ENCODE measurements at regions not wholly inside any gene's neighbourhood (a gene's known extent, or its start where the extent isn't known, plus 50 kb on each side); places are given as distances from the start of the nearest gene placed in this dataset.
"Not testable (repeated sequence)": the region's sequence is repeated elsewhere in the genome, so short reads cannot be mapped to it uniquely, and the experiment has no call there.

GRCh38 chr11:21625982-21626381, 566.9 kb upstream of the ANO5 start:
- no peak for DNase-seq

DNA sequence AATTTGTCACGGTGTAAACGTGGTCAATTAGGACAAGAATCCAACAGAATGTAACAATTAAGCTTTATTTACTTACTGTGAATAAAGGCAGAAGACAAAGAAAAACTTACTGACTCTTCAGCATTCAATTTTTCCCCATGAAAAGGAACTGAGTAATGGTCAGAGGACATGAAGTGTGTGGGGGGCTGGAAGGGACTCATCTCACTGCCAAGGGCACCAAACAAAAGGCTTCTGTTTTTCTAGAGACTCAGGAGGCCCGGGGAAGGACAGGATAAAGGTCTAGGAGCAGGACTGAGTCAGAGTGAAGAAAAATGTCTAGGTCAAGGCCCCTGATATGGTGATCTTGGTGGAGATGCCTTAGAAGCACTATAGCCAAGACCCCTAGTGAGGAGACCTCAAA, 564.2 kb upstream of the ANO5 start:
- DNase-seq: no peak

- DNase-seq: no peak
These were observed 561.9 kb upstream of the ANO5 start for GRCh38 chr11:21630934-21631478.

- no peak for DNase-seq
These were observed 560.9 kb upstream of the ANO5 start for GRCh38 chr11:21631991-21632390.

GRCh38 chr11:21634491-21634890, 558.4 kb upstream of the ANO5 start:
- DNase-seq: no peak

- no peak for DNase-seq
These were observed 557.9 kb upstream of the ANO5 start for GRCh38 chr11:21634956-21635355.

- no peak for DNase-seq
These were observed 557.3 kb upstream of the ANO5 start for GRCh38 chr11:21635394-21636145.

GRCh38 chr11:21636561-21636960, 556.3 kb upstream of the ANO5 start:
- DNase-seq: no peak

- DNase-seq: no peak
These were observed 552.4 kb upstream of the ANO5 start for GRCh38 chr11:21640491-21640890.

DNA sequence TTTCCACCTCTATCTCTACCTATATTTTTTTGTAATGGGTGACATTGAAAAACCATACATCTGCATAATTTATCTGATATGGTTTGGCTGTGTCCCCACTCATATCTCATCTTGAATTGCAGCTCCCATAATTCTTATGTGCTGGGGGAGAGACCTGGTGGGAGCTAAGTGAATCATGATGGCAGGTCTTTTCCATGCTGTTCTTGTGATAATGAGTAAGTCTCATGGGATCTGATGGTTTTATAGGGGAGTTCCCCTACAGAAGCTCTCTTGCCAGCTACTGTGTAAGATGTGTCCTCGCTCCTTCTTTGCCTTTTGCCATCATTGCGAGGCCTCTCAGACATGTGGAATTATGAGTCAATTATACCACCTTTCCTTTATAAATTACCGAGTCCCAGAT, 551.0 kb upstream of the ANO5 start:
- DNase-seq: no peak

GRCh38 chr11:21646351-21646750, 546.5 kb upstream of the ANO5 start:
- DNase-seq: no peak

- no peak for DNase-seq
These were observed 541.9 kb upstream of the ANO5 start for GRCh38 chr11:21650961-21651360.

DNA sequence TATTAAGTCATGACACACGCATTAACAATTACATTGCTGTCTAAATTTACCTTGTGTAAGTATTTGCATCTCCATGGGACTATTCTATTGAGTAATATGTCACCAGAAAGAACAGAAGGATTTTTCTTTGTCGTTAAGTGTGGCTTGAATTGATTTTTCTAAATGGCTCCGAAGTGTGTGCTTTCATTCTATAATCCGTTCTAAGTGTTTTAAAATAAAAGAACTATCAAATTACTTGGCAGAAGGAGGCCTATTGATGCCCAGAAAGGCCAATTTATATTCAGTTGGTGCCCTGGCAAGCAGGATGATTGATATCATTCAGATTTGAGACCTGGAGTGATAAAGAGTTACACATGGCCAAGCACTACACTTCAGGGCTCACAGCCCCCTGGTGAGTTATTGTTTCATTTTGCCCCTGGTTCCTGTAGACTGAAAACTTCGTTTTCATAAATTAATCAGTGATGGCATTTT, 538.9 kb upstream of the ANO5 start:
- DNase-seq: peak; percentile 97

- DNase-seq: no peak
These were observed 536.8 kb upstream of the ANO5 start for GRCh38 chr11:21656065-21656464.

DNA sequence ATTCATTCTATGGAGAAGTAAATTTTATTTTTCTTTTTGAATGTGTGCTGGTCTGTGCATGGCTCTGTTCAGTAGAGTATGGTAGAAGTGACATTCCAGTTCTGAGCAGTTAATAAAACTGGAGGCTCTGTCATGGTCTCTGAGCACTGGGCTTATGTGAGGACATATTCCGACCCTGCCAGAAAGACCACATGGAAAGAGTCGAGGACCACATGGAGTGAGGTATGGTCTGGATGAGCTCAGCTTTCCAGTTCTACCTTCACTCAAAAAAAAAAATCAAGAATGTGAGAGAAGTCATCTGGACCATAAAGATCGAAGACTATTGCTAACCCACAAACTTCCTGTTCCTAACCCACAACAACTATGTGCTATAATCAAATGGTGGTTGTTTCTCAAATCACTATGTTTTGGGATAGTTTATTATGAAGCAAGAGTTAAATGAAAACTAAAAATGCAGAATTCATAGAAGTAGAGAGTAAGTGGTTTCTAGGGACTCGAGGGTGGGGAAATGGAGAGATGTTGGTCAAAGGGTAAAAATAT, 534.2 kb upstream of the ANO5 start:
- no peak for DNase-seq

DNA sequence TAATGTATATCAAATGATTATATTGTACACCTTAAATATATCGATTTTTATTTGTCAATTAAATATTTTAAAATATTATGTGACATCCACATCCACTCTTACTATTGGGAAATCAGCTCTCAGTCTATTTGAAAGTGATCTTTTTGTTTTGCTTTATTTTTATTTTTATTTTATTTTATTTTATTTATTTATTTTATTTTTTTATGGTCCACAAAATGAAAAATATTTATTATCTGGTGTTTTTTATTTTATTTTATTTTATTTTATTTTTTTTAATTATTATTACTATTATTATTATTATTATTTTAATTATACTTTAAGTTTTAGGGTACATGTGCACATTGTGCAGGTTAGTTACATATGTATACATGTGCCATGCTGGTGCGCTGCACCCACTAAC, 533.5 kb upstream of the ANO5 start:
- DNase-seq: not testable (repeated sequence)

GRCh38 chr11:21659961-21660360, 532.9 kb upstream of the ANO5 start:
- no peak for DNase-seq

GRCh38 chr11:21675049-21675616, 517.8 kb upstream of the ANO5 start:
- DNase-seq: no peak

- DNase-seq: no peak
These were observed 505.2 kb upstream of the ANO5 start for GRCh38 chr11:21687643-21688042.

- DNase-seq: no peak
These were observed 488.3 kb upstream of the ANO5 start for GRCh38 chr11:21704539-21704938.

DNA sequence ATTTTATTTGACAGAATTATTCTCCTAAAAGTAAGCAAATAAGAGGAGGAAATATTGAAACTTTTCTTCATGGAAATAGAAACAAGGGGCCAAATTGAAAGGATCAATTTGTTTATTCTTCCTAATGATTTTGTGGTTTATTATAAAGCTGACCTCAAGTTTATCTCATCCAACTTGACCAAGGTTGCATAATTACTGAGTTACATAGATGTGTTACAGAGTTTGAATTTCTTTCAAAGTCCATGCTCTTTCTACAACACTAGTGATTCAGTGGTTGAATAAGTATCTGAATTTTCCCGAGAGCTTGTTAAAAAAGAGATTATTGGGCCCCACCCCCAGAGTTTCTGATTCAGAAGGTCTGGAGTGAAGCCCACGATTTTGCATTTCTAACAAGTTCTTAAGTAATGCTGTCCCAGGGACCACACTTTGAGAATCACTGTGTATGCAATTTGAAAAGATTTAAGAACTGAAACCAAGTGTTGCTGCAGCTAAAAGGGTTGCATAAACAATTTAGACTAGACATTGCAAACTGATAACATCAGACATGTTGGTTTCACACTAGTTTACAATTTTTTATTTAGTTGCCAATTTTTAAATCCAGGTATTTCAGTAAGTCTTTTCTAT, 485.7 kb upstream of the ANO5 start:
- no peak for DNase-seq

DNA sequence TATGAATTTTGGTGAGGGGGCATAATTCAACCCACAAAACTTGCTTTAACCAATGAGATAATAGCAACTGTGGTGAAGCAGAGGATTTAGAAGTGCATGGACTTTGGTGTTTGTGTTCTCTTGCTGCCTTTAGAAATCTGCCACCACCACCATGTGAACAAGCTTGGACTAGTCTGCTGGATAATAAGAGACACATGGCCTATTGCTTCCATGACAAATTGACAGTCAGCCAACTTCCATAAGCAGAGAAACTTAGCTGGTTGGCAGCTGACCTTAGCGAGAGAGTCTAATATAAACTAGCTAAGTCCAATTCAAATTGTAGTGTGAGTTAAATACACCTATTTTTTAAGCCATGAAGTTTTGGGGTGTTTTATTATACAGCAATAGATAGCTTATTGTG, 482.1 kb upstream of the ANO5 start:
- no peak for DNase-seq

DNA sequence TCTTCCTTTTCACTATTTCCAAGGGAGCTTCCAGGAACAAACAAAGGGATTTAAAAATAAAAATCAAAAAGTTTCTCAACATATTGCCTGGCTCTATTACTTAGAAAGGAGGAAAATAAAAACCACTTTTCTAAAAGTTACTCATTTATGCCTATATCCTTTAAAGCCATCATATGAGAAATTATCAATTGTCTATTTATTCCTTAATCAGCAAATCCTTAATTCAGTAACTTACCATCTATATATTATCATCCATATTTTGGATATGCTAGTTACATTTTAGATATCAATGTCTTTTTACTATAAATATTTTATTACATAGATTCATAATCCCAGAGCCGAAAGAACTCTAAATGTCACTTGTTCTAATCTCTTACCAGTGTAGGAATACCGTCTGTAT, 481.5 kb upstream of the ANO5 start:
- no peak for DNase-seq

GRCh38 chr11:21723678-21724077, 469.2 kb upstream of the ANO5 start:
- peak; percentile 92 for DNase-seq
